TTC549 (cell line): ENCODE measurements at regions not wholly inside any gene's neighbourhood (a gene's known extent, or its start where the extent isn't known, plus 50 kb on each side); places are given as distances from the start of the nearest gene placed in this dataset.

Experiments used
- FAIRE-seq: peaks from 2 replicates; lab custom pipeline; 2012; peaks lifted over from hg19 to GRCh38; lab: Jason Lieb, UNC

DNA sequence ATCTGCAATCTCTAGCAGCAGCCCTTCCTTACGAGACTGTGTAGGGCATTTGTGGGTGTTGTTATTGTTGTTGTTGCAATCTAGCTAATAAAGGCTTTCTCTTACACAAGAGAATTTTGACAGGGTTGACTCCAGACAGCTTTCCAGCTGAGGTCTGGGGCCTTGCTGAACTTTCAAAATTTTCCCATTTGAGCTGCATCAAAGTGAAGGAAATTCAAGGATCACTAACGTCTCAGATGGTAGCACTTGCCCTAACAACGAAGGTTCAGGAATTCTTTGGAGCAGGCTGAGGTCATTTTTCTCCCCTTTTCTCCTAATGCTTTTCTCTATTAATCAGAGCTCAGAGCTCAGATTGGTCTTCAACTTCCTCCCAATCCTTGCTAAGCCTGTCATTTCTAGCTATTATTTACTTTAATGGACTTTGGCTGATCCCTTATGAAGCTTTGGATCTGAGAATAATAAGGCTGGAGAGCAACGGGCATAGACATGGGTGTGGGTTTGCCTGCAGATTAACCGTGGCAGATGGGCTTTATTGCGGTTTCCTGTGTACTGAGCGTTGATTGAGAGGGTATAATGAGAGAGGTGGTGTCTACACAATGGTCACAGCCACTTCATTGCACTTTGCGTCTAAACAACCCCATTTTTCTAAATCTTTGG, 614.0 kb upstream of the AGTR1 start:
- FAIRE-seq, result peak; percentile 33

DNA sequence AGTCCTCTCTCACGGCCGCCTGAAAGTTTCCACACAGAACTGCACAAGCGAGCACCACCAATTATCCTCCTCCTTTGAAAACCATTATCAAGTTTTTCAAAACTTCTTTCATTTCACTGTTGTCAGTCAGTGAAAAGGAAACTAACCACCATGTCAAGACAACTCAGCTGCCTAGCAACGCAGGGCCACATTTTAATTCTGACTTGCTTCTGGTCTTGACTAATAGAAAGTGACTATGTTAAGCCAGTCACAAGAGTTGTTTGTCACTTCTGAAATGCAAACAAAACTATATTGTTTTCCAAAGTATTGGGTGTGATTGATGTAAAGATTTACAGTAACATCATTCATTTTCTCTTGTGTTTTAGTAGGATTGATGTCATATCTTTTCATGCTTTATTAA, 612.8 kb upstream of the AGTR1 start:
- FAIRE-seq, result peak; percentile 52

GRCh38 chr3:148087601-148088371, 609.9 kb upstream of the AGTR1 start:
- FAIRE-seq, result no peak

GRCh38 chr3:148089171-148089570, 608.5 kb upstream of the AGTR1 start:
- FAIRE-seq, result no peak

DNA sequence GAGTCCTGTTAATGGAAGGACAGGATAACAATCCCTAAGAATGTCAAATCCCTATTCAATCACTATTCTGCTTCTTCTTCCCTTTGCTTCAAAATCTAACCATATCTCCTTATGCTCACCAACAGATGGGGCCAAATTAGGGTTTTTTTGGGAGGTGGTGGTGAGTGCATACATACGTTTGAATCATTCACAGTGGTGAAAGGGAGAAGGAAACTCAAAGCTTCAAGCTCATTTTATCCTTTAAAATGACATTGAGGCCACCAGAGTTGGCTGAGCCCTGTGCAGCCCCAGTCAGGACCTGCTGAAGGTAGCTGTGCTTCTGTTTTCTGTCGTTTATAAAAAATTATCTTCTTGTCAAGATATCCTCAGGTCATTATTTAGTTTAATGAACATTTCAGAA, 607.5 kb upstream of the AGTR1 start:
- no peak for FAIRE-seq

DNA sequence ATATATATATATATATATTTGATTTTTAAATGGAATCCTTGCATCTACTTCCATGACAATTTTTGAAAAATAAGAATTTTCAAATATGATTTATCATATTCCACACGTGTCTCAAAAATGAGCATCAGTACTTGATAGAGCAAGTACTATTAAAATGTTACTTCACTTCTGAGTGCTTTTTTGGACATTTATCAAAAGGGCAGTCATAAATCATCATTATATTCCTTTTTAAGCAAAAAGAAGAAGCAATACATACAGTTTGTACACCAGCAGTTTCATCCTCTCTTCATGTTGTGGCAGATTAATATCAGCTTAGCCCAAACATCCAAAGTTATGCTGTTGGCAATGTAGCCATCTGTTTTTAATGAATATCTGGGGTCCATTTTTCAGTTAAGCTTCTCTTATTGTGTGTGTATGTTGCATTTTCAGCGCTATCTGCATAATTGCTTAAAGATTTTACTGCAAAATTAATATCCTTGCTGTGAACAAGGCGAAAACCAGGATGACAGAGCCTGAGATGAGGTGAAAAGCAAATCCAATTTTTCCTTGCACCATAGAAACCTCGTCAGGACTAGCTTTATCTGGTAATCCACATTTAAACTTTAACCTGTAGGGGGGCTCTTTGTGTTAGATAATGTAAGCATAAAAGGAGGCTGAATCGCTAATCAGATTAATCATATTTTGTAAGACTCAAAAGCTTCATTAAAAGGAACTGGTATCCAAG, 604.9 kb upstream of the AGTR1 start:
- no peak for FAIRE-seq

DNA sequence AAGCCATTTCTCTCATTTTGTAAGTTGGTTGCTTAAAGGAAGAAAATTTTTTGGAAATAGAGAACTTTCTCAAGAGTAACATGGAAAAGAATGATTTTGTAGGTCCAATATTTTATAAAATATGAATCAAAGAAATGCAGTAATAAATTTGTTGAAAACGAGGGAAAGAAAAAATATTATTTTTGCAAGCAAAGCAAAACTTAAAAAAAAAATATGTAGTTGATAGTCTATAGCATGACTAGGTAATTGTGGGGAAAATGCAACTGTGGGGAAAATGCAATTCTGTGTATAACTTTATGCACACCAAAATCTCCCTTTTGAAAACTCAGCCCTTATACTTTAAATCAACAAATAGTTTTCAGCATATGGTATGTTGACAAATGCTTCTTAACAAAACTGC, 604.0 kb upstream of the AGTR1 start:
- FAIRE-seq, result no peak

DNA sequence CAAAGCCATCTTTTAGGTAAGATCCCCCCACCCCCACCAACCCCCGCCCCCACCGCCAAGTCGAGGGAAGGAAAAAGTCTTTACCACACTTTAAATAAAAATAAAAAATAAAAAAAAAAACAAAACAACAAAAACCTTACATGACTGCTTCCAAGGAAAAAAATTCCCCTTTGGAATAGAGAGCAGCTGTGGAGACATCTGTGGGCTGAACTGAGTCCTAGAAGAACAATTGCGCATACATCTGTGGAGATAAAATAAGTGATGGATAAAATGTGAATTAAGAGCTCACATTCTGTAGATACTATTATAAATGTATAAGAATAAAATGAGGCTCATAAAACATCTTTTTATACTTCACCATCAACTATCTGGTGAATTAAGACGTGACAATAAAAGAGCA, 601.7 kb upstream of the AGTR1 start:
- FAIRE-seq, result no peak

DNA sequence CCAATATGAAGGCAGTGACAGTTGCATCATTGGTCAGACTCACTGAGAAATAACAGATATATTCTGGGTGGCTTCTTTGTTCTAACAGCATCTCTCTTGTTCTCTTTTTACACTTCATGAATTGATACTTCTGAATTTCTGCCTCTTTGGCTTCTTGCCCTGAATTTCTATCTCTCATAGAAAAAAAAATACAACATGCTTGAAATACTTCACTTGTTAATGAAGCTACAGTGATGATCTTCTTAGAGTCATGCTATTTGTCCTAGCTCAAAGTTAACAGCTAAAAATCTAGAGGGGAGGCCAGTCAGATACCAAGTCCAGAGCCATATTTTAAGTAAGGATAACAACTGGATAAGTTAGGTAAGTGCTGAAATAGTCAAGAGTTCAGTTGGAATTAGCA, 597.2 kb upstream of the AGTR1 start:
- no peak for FAIRE-seq

GRCh38 chr3:148101061-148101460, 596.6 kb upstream of the AGTR1 start:
- no peak for FAIRE-seq

DNA sequence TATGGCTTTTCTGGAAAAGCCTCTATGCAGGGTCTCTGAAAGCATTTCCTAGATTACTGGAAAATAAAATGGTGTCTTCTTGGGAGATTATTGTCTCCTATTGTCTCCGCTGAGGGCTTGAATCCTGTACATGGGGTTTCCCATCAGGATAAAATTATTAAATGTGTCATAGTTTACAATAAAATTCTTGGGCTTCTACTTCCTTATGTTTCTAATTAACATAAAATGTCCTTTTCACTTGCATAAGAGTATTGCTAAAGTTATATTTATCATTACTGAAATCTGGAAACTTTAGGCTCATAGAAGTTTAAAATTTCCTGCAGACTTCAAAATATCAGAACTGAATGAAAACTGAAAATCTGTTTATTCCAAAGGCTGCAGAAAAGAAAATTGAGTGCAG, 595.5 kb upstream of the AGTR1 start:
- FAIRE-seq, result no peak

GRCh38 chr3:148106062-148106461, 591.6 kb upstream of the AGTR1 start:
- FAIRE-seq, result no peak

DNA sequence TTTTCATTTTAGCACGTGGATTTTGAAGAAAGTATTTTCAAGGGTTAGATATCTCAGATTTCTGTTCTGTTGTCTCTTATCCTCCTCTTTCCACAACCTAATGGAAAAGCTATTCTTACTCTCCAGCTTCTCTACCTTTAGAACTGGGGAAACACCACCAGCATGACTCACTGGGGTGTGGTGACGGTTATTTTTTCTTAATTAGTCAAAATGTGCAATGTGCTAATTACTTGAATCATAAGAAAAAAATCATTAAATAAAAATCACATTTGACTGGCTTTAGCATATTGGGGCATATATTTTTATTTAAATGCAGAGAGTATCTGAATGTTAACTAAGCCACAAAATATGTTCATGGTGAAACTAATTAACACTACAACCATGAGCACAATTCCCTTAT, 570.7 kb upstream of the AGTR1 start:
- FAIRE-seq, result no peak

DNA sequence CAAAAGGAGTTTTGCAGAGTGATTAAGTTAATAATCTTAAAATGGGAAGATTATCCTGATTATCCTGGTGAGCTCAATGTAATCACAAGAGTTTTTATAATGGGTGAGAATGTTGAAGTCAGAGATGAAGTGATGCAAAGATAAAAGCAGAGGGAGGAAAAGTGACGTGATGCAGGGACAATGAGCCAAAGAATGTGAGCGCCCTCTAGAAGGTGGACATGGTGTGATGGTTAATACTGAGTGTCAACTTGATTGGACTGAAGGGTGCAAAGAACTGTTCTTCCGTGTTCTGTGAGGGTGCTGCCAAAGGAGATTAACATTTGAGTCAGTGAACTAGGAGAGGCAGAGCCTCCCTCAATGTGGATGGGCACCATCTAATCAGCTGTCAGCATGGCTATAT, 569.6 kb upstream of the AGTR1 start:
- no peak for FAIRE-seq

GRCh38 chr3:148131990-148132638, 565.6 kb upstream of the AGTR1 start:
- FAIRE-seq, result no peak

GRCh38 chr3:148136816-148137215, 560.9 kb upstream of the AGTR1 start:
- FAIRE-seq, result no peak

GRCh38 chr3:148146241-148146640, 551.5 kb upstream of the AGTR1 start:
- FAIRE-seq, result no peak

DNA sequence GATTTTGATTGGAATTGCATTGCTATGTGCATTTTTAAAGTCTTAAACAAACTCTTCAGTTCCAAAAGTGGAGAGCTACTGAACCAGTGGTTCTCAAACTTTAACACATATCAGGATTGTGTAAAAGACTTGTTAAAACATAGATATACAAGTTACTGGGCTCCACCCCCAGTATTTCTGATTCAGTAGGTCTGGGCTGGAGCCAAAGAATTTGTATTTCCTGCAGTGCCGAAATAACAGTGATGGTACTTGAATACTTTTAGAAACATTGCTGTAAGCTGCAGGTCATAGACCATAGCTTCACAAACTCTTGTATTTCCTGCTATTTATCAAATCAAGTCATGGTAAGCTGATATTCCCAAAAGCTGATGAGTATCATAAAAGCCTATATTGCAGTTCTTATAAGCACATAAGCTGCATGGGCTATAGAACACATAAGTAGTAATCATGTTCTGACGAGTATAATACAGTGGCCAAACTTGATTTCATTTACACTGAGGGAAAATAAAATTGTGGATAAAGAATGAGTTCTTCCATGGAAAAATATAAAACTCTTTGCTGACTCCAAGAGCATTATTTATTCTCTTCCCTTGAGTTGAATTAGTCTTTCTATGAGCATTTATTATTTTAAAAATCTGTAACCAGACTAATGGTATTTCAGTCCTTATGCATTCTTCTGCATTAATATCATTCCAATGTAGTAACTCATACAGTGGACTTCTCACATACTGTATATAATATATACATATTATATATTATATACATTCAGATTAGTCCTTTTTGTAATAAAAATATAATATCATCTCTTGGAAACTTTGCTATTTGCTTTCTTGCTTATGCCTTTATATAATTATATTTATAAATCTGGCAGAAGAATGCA, 550.5 kb upstream of the AGTR1 start:
- no peak for FAIRE-seq

GRCh38 chr3:148147903-148148302, 549.8 kb upstream of the AGTR1 start:
- no peak for FAIRE-seq

- FAIRE-seq, result no peak
Observed at GRCh38 chr3:148149556-148149955, 548.1 kb upstream of the AGTR1 start.

DNA sequence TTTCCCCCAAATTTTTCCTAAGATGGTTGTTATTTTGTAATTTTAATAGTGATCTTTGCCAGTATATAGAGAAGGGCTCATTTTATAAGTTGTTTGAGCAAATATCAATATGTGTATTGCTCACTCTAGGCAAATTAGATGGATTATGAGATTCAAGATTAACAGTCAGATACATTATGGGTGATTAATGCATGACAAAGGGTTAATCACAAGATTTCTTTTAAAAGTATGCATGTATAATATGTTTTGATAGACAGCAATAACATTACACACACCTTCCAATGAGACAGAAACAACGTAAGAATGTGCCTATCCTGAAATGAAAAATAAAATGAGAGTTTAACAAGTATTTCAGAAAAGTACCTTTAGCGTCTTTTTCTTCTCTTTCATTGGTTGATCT, 547.6 kb upstream of the AGTR1 start:
- FAIRE-seq, result no peak

DNA sequence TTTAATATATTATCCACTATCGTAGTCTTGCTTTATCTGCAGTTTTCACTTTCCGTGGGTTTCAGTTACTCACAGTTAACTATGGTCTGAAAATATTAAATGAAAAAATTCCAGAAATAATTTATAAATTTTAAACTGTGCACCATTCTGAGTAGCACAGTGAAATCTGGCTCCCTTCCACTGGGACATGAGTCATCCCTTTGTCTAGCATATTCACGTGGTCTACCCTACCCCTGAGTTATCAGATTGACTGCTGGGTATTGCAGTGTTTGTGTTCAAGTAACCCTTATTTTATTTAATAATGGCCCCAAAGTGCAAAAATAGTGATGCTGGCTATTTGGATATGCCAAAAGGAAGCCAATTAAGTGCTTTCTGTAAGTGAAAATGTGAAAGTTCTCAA, 539.5 kb upstream of the AGTR1 start:
- FAIRE-seq, result no peak
